ENCODE measurements at regions not wholly inside any gene's neighbourhood (a gene's known extent, or its start where the extent isn't known, plus 50 kb on each side); places are given as distances from the start of the nearest gene placed in this dataset.

DNA sequence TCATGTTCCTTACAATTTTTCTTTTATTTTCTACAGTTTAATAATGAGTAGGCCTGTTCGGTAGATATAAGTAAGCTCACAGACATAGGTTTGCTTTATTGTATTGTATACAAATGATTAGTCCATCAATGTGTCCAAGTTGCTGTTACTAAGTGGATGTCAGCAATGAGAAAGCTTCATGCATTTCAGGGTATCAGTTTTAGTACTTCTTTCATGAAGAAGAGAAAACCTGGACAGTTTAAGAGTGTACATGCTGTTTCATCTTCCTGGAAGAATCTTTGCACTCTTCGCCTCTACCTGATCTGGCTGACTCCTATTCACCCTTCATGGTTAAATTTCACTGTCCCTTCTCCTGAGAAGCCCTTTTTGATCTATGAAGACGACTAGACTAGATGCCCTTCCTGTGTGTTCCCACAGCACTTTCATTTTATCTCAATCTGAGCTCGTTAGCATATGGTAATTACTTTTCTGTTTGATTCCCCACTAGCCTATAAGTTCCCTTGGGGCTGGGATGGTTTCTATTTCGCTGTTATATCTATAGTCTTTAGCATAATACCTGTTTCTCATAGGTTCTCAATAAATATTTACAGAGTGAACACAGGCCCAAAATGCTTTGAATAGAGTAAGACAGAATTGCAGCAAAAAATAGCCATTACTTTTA lies 70.7 kb downstream of the CETN3 start:
- TF ChIP-seq, protein P1, sequence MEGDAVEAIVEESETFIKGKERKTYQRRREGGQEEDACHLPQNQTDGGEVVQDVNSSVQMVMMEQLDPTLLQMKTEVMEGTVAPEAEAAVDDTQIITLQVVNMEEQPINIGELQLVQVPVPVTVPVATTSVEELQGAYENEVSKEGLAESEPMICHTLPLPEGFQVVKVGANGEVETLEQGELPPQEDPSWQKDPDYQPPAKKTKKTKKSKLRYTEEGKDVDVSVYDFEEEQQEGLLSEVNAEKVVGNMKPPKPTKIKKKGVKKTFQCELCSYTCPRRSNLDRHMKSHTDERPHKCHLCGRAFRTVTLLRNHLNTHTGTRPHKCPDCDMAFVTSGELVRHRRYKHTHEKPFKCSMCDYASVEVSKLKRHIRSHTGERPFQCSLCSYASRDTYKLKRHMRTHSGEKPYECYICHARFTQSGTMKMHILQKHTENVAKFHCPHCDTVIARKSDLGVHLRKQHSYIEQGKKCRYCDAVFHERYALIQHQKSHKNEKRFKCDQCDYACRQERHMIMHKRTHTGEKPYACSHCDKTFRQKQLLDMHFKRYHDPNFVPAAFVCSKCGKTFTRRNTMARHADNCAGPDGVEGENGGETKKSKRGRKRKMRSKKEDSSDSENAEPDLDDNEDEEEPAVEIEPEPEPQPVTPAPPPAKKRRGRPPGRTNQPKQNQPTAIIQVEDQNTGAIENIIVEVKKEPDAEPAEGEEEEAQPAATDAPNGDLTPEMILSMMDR (IDR thresholded peaks at IDR 0.05; ENCODE audit: low read depth, low read length), result no peak
- no peak for DNase-seq (ENCODE audit: low read depth, low spot score)
- Histone ChIP-seq H3K27me3 (ENCODE audit: control insufficient read depth, insufficient read depth, low read length) (peaks cover 5% of the 10 kb centered on the region), H3K9me3 (ENCODE audit: control insufficient read depth, insufficient read depth, low read length) (no peaks in the 10 kb centered on the region), H3K27ac (ENCODE audit: low read depth, low read length) (no peak overlapping the region), H3K4me3 (ENCODE audit: low read depth, low read length) (no peak overlapping the region)
- ChIA-PET POLR2A (no interaction called here), CTCF (no interaction called here)

DNA sequence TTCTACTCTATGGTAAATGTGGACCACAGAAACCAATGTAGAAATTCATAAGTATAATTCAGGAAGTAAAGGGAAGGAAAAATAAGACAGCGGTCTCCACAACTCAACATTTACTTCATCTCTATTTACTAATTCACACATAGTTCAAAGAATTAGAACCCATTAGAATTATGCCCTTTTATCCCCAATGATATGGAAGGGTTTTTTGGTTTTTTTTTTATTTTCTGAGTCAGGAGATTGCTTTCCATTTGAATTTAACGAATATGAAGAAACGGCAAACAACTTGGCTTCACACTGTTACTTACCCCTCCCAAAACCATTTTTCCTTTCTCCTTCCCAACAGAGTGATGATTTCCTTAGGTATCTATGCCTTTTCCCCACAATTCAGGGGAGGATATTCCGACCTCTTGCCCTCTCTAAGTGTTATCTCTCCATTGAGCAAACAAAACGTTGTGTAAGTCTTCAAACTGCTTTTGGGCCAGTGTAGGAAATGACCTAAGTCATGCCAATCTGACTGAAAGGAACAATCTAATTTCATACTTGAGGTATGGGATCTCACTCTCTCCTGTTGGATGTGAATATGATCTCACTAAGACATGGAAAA lies 72.0 kb downstream of the CETN3 start:
- no peak overlapping the region for H3K4me3 ChIP-seq (ENCODE audit: low read depth, low read length)
- peaks cover 5% of the 10 kb centered on the region for H3K27me3 ChIP-seq (ENCODE audit: control insufficient read depth, insufficient read depth, low read length)
- TF ChIP-seq, protein P1 (IDR thresholded peaks at IDR 0.05; ENCODE audit: low read depth, low read length), result no peak
- DNase-seq (ENCODE audit: low read depth, low spot score), result no peak
- ChIA-PET CTCF (no interaction called here), POLR2A (no interaction called here)
- H3K27ac ChIP-seq (ENCODE audit: low read depth, low read length), result no peak overlapping the region
- H3K9me3 ChIP-seq (ENCODE audit: control insufficient read depth, insufficient read depth, low read length), result no peaks in the 10 kb centered on the region

DNA sequence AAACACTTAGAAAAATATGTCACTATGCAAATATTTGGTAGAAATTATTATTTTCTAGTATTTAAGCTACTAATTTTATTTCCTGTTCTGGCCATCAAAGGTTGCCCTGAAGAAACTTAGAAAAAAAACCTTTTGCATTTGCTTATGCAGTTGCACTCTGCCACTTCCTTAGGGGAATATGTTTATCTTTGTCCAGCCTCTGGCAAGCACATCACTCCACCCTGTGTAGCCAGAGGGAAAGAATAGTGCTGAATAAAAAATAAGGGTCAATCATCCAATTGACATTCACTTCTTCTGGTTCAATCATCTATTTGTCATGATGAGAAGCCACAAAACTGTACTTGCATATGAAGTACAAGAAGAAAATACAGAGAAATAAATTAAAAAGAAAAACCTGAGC lies 72.8 kb downstream of the CETN3 start:
- DNase-seq (ENCODE audit: low read depth, low spot score), result no peak
- Histone ChIP-seq H3K9me3 (ENCODE audit: control insufficient read depth, insufficient read depth, low read length) (no peaks in the 10 kb centered on the region), H3K27ac (ENCODE audit: low read depth, low read length) (no peak overlapping the region), H3K4me3 (ENCODE audit: low read depth, low read length) (no peak overlapping the region), H3K27me3 (ENCODE audit: control insufficient read depth, insufficient read depth, low read length) (peaks cover 5% of the 10 kb centered on the region)
- ChIA-PET CTCF (no interaction called here), POLR2A (no interaction called here)
- TF ChIP-seq, protein P1 (IDR thresholded peaks at IDR 0.05; ENCODE audit: low read depth, low read length), result no peak

DNA sequence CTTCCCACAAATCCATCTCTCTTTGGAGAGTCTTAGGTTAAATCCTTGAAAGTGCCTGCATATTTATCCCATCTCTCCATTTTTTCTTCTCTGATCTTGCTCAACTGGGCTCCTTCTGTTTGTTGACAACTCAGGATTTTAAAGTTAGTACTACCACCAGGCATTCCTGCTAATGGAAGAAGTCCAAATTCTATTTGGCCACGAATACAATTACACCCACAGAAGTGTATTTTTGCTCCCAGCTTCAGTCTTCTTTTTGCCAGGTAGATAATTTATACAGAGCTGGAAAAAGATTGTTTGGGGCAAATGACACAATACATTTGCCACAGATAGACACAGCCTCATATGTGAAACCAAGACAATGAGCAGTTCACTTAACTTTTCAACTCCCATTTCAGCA lies 74.8 kb downstream of the CETN3 start:
- Histone ChIP-seq H3K4me3 (ENCODE audit: low read depth, low read length) (no peak overlapping the region), H3K27me3 (ENCODE audit: control insufficient read depth, insufficient read depth, low read length) (peaks cover 5% of the 10 kb centered on the region), H3K27ac (ENCODE audit: low read depth, low read length) (no peak overlapping the region), H3K9me3 (ENCODE audit: control insufficient read depth, insufficient read depth, low read length) (no peaks in the 10 kb centered on the region)
- TF ChIP-seq, protein P1 (IDR thresholded peaks at IDR 0.05; ENCODE audit: low read depth, low read length), result no peak
- POLR2A ChIA-PET, result no interaction called here
- no peak for DNase-seq (ENCODE audit: low read depth, low spot score)
- CTCF ChIA-PET, result no interaction called here

DNA sequence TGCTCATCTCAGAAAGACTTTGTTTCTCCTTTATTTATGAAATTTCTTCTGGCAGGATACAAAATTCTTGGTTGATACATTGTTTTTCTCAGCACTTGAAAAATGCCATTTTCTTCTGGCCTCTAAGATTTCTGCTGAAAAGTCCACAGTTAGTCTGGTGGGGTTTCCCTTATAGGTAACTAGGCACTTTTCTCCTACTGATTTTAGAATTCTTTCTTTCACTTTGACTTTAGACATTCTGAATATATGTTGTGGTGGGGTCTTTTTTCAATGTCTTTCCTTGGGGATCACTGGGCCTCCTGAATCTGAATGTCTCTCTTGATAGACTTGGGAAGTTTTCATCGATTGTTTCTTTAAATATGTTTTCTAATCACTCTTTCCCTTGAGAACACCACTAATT lies 79.6 kb downstream of the CETN3 start:
- Histone ChIP-seq H3K4me3 (ENCODE audit: low read depth, low read length) (no peak overlapping the region), H3K9me3 (ENCODE audit: control insufficient read depth, insufficient read depth, low read length) (no peaks in the 10 kb centered on the region), H3K27ac (ENCODE audit: low read depth, low read length) (no peak overlapping the region), H3K27me3 (ENCODE audit: control insufficient read depth, insufficient read depth, low read length) (no peaks in the 10 kb centered on the region)
- CTCF ChIA-PET, result no interaction called here
- DNase-seq (ENCODE audit: low read depth, low spot score), result no peak
- TF ChIP-seq, protein P1 (IDR thresholded peaks at IDR 0.05; ENCODE audit: low read depth, low read length), result no peak
- POLR2A ChIA-PET, result no interaction called here

Measured in AG04450 (cell line).